ENCODE measurements at regions not wholly inside any gene's neighbourhood (a gene's known extent, or its start where the extent isn't known, plus 50 kb on each side); places are given as distances from the start of the nearest gene placed in this dataset.

GRCh38 chr5:120252839-120253238, 211.3 kb upstream of the PRR16 start:
- Histone ChIP-seq H3K4me1 (ENCODE audit: insufficient read depth, low read length) (no peaks in the 10 kb centered on the region), H3K79me2 (ENCODE audit: insufficient read depth, low read length) (no peaks in the 10 kb centered on the region), H3K4me3 (replicated peaks in 1 of 3; ENCODE audit: insufficient read depth in 1 of 3, low read depth in 2 of 3, low read length in 3 of 3) (no peak overlapping the region), H3K9me3 (ENCODE audit: low read length) (no peaks in the 10 kb centered on the region), H3K36me3 (replicated peaks in 1 of 2; ENCODE audit: control insufficient read depth in 1 of 2, insufficient read depth in 2 of 2, low read length in 2 of 2) (no peaks in the 10 kb centered on the region), H3K27me3 (ENCODE audit: control insufficient read depth in 1 of 2, insufficient read depth in 2 of 2, low read length in 2 of 2) (no peaks in the 10 kb centered on the region), H3K27ac (ENCODE audit: extremely low read length, insufficient read depth, low read length) (no peak overlapping the region), H4K20me1 (ENCODE audit: insufficient read depth, low read length) (no peaks in the 10 kb centered on the region), H3K4me2 (ENCODE audit: low read depth, low read length) (no peak overlapping the region), H2AFZ (ENCODE audit: low read length) (no peak overlapping the region), H3K9ac (ENCODE audit: insufficient read depth, low read depth, low read length) (no peak overlapping the region)
- in situ Hi-C loops (cut with HindIII; ENCODE audit: extremely low pct_ligation_motif_present, low pct_unique_long_range_greater_than_20kb), result no loop called here
- CTCF ChIA-PET (ENCODE audit: low intra/inter-chr PET ratio, low total read pairs), result no interaction called here
- 4% methylated on average over 3 of the region's 3 CpGs for WGBS (ENCODE audit: low lambda C conversion rate)
- no peak for DNase-seq (ENCODE audit: low spot score)
- POLR2A ChIA-PET, result no interaction called here
- ATAC-seq, result no peak
- no TSS peak for BruUV-seq (replicated peaks)
- intact Hi-C loops (cut with micrococcal nuclease; ENCODE audit: unreplicated experiment), result no loop called here
- FAIRE-seq, result no peak
- TF ChIP-seq ZNF570 (CRISPR knock-in tag; IDR thresholded peaks at IDR 0.05; ENCODE audit: borderline replicate concordance) (no peak), ZNF891 (CRISPR knock-in tag; IDR thresholded peaks at IDR 0.05) (no peak), NFKB2 (CRISPR knock-in tag; IDR thresholded peaks at IDR 0.05; ENCODE audit: borderline replicate concordance) (no peak), ATF6 (CRISPR knock-in tag; conservative IDR thresholded peaks at IDR 0.05) (no peak), SP5 (CRISPR knock-in tag; IDR thresholded peaks at IDR 0.05; ENCODE audit: borderline replicate concordance, low read depth) (no peak), ZFP91 (CRISPR knock-in tag; IDR thresholded peaks at IDR 0.05; ENCODE audit: borderline replicate concordance) (no peak), MATR3 (CRISPR knock-in tag; IDR thresholded peaks at IDR 0.05) (no peak), ZNF761 (CRISPR knock-in tag; conservative IDR thresholded peaks at IDR 0.05) (no peak), ATM (IDR thresholded peaks at IDR 0.05; ENCODE audit: borderline replicate concordance) (no peak), ZNF205 (CRISPR knock-in tag; IDR thresholded peaks at IDR 0.05) (no peak), ZNF329 (CRISPR knock-in tag; IDR thresholded peaks at IDR 0.05; ENCODE audit: low read depth) (no peak), ZNF512B (CRISPR knock-in tag; IDR thresholded peaks at IDR 0.05; ENCODE audit: borderline replicate concordance) (no peak), GTF2F1 (IDR thresholded peaks at IDR 0.05; ENCODE audit: low read length) (no peak)

Data from HepG2 (cell line).